ENCODE measurements at regions not wholly inside any gene's neighbourhood (a gene's known extent, or its start where the extent isn't known, plus 50 kb on each side); places are given as distances from the start of the nearest gene placed in this dataset.

- no peak for DNase-seq (ENCODE audit: low read depth)
These were observed 87.4 kb upstream of the FZD10 start for GRCh38 chr12:130074661-130075406.

GRCh38 chr12:130075497-130076076, 86.7 kb upstream of the FZD10 start:
- no peak for DNase-seq (ENCODE audit: low read depth)

- DNase-seq (ENCODE audit: low read depth), result no peak
These were observed 86.1 kb upstream of the FZD10 start for GRCh38 chr12:130076126-130076525.

- no peak for DNase-seq (ENCODE audit: low read depth)
These were observed 85.5 kb upstream of the FZD10 start for GRCh38 chr12:130076752-130077151.

- DNase-seq (ENCODE audit: low read depth), result no peak
These were observed 83.4 kb upstream of the FZD10 start for GRCh38 chr12:130078852-130079251.

- DNase-seq (ENCODE audit: low read depth), result no peak
These were observed 83.0 kb upstream of the FZD10 start for GRCh38 chr12:130079279-130079678.

GRCh38 chr12:130080205-130080604, 82.1 kb upstream of the FZD10 start:
- DNase-seq (ENCODE audit: low read depth), result no peak

GRCh38 chr12:130081117-130081805, 81.0 kb upstream of the FZD10 start:
- DNase-seq (ENCODE audit: low read depth), result no peak

DNA sequence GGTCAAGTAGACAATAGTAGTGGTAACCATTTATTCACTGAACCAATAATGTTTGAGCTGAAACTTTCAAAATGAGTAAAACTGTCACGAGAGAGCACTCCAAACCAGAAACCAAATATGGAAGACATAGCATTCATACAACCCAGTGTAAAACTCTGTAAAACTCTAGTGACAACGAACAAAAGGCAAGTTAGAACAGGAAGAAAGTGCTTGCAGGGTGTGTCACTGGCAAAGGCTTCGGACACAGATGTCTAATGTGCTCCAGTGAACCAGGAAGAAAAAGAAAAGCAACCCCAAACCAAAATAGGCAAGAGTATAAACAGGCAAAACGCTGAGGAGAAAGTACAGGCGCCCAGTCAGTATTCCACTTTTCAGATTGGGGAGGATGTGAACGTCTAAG, 79.3 kb upstream of the FZD10 start:
- no peak for DNase-seq (ENCODE audit: low read depth)

DNA sequence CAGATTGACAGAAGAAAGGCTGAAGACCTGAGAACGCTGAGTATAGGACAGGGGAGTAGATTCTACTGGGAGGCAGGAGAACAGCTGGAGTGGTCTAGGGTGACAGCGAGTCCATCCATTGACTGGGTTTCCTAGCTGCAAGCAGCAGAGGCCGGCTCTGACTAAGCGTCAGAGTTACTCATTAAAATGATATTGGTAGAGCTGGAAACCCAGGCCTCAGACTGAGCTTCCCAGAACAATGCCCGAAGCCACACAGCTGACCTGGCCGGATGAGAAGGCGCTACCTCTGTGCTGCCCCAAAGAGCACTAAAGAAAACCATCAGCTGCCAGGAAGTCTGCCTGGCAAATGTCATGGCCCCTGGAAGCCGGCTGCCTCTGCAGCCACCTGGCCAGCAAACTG, 78.5 kb upstream of the FZD10 start:
- no peak for DNase-seq (ENCODE audit: low read depth)

DNA sequence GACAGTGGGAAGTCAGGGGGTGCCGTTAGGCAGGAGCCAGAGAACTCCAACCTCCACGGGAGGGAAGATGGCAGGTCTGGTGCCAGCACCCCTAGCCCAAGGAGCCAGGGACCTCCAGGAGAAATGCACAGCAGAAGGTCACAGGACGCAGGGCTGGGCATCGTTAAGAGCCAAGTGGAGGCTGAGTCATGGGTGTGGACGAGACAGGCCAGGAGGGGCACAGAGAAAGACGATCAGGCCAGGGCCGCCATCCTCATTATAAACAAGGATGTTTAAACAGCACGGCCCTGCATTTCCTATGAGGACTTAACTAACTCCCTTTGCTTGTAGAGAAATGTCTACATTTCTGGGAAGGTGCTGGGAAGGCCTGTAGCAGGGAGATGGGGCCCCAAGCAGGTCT, 77.9 kb upstream of the FZD10 start:
- DNase-seq (ENCODE audit: low read depth), result no peak

- DNase-seq (ENCODE audit: low read depth), result no peak
These were observed 76.0 kb upstream of the FZD10 start for GRCh38 chr12:130086248-130086647.

DNA sequence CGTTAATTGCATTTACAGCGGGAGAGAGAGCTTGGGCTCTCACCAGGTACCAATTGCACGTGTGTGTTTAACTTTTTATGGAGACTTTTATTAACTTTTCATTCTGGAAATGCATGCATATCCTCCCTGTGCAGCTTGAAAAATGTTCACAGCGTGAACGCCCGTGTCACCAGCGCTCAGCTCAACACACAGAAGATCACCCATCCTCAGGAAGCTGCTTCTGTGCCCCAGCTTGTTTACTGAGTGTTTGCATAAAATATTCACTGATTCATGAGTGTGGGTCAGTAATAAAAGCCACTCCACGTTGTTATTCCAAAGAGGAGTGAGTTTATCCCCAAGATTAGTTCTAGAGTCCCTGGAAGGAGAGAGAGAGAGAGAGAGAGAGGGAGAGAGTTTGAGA, 75.5 kb upstream of the FZD10 start:
- no peak for DNase-seq (ENCODE audit: low read depth)

- no peak for DNase-seq (ENCODE audit: low read depth)
These were observed 75.0 kb upstream of the FZD10 start for GRCh38 chr12:130087222-130087621.

DNA sequence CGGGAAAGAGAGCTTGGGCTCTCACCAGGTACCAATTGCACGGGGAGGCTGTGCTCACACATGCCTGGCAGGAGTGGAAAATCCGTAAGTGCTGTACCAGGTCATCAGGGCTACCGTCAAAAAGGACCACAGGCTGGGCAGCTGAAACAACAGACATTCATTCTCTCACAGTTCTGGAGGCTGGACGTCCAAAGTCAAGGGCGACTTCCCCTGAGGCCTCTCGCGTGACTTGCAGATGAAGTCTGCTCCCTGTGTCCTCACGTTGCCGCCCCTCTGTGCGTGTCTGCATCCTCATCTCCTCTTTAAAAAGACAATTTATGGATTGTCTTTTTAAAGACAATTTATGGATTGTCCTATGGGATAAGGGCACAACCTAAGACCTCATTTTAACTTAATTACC, 73.8 kb upstream of the FZD10 start:
- DNase-seq (ENCODE audit: low read depth), result no peak

DNA sequence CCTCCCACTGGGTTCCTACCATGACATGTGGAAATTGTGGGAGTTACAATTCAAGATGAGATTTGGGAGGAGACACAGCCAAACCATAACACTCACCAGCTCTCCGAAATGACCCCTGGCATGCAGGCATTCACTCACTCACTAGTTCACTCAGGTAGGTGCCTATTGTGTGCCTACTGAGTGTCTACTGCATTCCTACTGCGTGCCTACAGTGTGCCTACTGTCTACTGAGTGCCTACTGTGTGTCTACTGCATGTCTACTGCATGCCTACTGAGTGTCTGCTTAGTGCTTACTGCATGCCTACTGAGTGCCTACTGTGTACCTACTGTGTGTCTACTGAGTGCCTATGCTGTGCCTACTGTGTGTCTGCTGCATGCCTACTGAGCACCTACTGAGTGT, 71.7 kb upstream of the FZD10 start:
- no peak for DNase-seq (ENCODE audit: low read depth)

- DNase-seq (ENCODE audit: low read depth), result no peak
These were observed 68.9 kb upstream of the FZD10 start for GRCh38 chr12:130093380-130093779.

GRCh38 chr12:130097342-130097741, 64.9 kb upstream of the FZD10 start:
- no peak for DNase-seq (ENCODE audit: low read depth)

GRCh38 chr12:130097798-130098255, 64.4 kb upstream of the FZD10 start:
- no peak for DNase-seq (ENCODE audit: low read depth)

- no peak for DNase-seq (ENCODE audit: low read depth)
These were observed 63.8 kb upstream of the FZD10 start for GRCh38 chr12:130098301-130099005.

DNA sequence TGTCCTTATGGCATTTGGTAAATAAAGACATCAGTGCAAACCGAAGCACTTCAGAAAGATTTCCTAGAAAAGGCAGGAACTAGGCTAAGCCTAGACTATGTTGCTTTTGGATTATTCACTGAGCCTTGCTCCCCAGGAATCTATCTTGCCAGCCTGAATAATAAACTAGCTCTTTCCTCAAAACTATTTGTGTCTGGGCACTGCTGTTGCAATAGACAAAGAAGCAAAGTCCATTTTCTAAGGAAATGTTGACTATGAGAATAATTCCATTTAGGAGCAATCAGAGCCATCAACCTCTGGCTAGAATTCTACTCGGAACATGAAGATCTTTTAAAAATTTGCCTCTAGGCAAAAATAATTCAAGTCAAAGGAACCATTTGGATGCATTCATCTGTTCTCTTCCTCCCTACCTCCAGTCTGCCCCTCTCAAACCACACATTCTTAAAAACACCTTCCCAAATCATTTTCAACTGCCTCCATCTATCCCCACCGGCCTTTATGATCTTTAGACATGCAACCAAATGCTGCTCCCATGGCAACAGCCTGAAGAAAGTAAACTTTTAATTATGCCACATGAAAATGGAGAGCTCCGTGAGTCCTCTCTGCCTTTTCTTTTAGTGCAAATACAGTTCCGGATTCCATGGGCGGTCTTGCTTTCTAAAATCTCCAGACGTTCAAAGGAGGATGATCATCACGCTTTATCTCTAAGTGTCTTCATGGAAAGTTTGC, 61.5 kb upstream of the FZD10 start:
- DNase-seq (ENCODE audit: low read depth), result no peak

DNA sequence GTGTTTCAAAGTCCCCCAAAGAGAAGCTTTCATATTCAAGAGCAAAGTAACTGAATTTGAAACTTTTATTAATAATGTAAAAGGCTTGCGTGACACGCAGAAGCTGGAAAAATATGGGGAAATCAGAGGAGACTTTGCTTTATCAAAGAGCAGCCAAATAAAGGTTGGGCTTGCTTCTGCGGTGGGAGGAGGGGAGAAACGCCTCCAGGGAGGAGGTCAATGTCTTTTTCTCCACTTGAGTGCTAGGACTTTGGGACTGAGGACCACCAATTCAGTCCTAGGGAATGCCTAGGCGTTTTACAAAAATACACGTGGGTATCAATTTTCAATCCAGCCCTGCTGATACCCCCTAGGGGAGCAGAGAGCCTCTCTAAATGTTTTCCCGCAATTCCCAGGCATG, 60.9 kb upstream of the FZD10 start:
- DNase-seq (ENCODE audit: low read depth), result no peak

All from CMK (cell line).